Tibial artery (tissue), 4 donors: ENCODE measurements at regions not wholly inside any gene's neighbourhood (a gene's known extent, or its start where the extent isn't known, plus 50 kb on each side); places are given as distances from the start of the nearest gene placed in this dataset.

ENCODE experiments used
- DNase-seq, 2 donors: peaks; one replicate each; pipeline ENCODE4 v3.0.0-alpha.2; 2019
- H3K27ac ChIP-seq, 2 donors: fragments of 200-600 bp; sonication (generic) in 1 of 2; 1 replicate in 1 of 2; 2 replicates in 1 of 2; pipeline ENCODE4 v1.5.1; 2018 to 2019; ENCODE audit warnings: mild to moderate bottlenecking in 1 of 2
- H3K27me3 ChIP-seq, 2 donors: fragments of 200-600 bp; sonication (generic) in 1 of 2; one replicate each; pipeline versions ENCODE4 v1.5.1 to v1.6.0; 2016 to 2019
- H3K36me3 ChIP-seq, 3 donors: fragments of 200-600 bp; sonication (generic) in 2 of 3; one replicate each; pipeline ENCODE4 v1.5.1; 2016 to 2019; ENCODE audit warnings: mild to moderate bottlenecking in 2 of 3
- H3K4me1 ChIP-seq, 4 donors: fragments of 200-600 bp; sonication (generic) in 2 of 4; 1 replicate in 3 of 4; 2 replicates in 1 of 4; pipeline ENCODE4 v1.5.1; 2016 to 2019
- H3K4me3 ChIP-seq, 2 donors: fragments of 200-600 bp; sonication (generic) in 1 of 2; 1 replicate in 1 of 2; 2 replicates in 1 of 2; pipeline ENCODE4 v1.5.1; 2018 to 2019; ENCODE audit warnings: mild to moderate bottlenecking in 2 of 2
- H3K9me3 ChIP-seq, 3 donors: fragments of 200-600 bp; sonication (generic) in 1 of 3; one replicate each; pipeline ENCODE4 v1.5.1; 2016 to 2019
- intact Hi-C: fragments of 100-400 bp; cut with DNase I; formaldehyde crosslinking; loops from one replicate; pipeline ENCODE4 v1.15.0; 2023; ENCODE audit warnings: low total_unique reads
- TF ChIP-seq, protein P1 (sequence below), 2 experiments: fragments of 200-600 bp in 1 of 2; fragments of 450-650 bp in 1 of 2; IDR thresholded peaks; one replicate each; pipeline ENCODE4 v1.5.1; 2017 to 2019; ENCODE audit warnings: antibody characterized with exemption in 2 of 2, mild to moderate bottlenecking in 1 of 2, moderate library complexity in 1 of 2

DNA sequence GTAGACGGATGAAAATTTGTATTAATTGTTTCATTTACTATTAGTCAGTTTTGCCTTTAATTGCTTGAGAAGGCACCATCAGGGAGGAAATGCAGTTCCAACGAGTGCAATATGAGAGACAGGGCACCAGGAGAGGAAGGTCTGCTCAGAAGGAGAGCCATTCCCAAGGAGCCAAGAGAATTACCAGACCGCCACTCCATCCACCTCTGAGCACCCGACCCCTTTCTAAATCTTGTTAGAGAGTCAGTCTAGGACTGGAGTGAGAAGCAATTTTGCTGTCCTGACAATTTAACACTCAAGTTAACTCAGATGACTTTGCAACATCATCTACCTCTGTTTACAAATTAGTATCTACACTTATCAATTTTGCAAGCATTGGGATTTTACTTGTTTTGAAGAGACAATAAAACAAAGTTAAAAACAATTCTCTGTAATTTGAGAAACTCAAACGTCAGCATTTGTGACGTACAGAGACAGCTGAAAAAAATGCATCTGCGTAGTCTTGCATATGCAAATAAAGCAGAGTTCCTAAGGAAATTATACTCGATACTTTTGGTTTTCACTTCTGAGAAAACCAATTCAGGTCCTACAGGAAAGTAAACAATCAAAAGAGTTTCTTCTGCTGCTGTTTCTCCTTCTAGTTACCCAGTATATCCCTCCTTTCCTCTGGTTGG is 1704.7 kb upstream of the TENM3 start:
- Histone ChIP-seq H3K4me3 (no peak overlapping the region), H3K36me3 (no peaks in the 10 kb centered on the region), H3K27me3 (no peaks in the 10 kb centered on the region), H3K4me1 (no peaks in the 10 kb centered on the region), H3K9me3 (no peaks in the 10 kb centered on the region), H3K27ac (no peak overlapping the region)
- TF ChIP-seq, protein P1, sequence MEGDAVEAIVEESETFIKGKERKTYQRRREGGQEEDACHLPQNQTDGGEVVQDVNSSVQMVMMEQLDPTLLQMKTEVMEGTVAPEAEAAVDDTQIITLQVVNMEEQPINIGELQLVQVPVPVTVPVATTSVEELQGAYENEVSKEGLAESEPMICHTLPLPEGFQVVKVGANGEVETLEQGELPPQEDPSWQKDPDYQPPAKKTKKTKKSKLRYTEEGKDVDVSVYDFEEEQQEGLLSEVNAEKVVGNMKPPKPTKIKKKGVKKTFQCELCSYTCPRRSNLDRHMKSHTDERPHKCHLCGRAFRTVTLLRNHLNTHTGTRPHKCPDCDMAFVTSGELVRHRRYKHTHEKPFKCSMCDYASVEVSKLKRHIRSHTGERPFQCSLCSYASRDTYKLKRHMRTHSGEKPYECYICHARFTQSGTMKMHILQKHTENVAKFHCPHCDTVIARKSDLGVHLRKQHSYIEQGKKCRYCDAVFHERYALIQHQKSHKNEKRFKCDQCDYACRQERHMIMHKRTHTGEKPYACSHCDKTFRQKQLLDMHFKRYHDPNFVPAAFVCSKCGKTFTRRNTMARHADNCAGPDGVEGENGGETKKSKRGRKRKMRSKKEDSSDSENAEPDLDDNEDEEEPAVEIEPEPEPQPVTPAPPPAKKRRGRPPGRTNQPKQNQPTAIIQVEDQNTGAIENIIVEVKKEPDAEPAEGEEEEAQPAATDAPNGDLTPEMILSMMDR (IDR thresholded peaks at IDR 0.05): no peak
- no peak for DNase-seq
- intact Hi-C loops: no loop called here

DNA sequence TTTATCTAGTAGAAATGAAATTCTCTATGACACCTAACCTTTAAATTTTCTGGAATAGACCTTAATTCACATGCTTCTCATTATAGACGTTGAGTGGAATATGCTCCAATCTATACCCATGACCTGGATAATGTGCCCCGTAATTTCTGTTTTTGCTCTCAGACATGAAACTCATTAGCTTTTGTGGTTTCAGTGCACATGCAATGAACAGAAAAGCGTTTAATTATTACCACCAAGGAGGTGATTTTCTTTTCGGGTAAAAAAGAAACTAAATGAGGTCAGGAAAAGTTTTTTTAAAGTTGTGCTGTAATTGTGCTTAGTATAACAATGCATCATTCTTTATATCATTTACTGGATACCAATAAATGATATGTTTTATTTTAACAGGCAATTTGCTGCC is 1703.9 kb upstream of the TENM3 start:
- Histone ChIP-seq H3K4me3 (no peak overlapping the region), H3K36me3 (no peaks in the 10 kb centered on the region), H3K27me3 (no peaks in the 10 kb centered on the region), H3K4me1 (no peaks in the 10 kb centered on the region), H3K9me3 (no peaks in the 10 kb centered on the region), H3K27ac (no peak overlapping the region)
- TF ChIP-seq, protein P1 (IDR thresholded peaks at IDR 0.05): no peak
- no peak for DNase-seq
- intact Hi-C loops: no loop called here

DNA sequence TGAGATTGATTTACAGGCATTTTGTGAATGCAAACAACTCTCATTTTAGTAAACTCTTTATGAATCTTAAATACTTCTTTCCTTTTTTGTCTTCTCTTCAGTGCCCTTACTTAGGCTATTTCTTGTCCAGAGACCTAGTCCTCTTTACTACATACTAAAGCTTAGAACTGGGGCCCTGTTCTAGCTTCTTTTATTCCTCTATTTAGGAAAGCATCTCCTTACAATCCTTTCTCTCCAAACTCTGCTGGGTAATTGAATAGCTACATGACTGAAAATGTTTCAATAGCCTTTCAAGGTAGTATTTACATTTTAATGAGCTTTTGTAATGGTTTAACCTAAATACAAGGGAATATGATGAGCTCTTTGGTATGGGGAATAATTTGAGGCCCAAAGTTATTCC is 1701.5 kb upstream of the TENM3 start:
- no peak overlapping the region for H3K4me3 ChIP-seq
- no peaks in the 10 kb centered on the region for H3K27me3 ChIP-seq
- H3K36me3 ChIP-seq: no peaks in the 10 kb centered on the region
- intact Hi-C loops: no loop called here
- TF ChIP-seq, protein P1 (IDR thresholded peaks at IDR 0.05): no peak
- H3K9me3 ChIP-seq: no peaks in the 10 kb centered on the region
- no peaks in the 10 kb centered on the region for H3K4me1 ChIP-seq
- no peak for DNase-seq
- H3K27ac ChIP-seq: no peak overlapping the region

DNA sequence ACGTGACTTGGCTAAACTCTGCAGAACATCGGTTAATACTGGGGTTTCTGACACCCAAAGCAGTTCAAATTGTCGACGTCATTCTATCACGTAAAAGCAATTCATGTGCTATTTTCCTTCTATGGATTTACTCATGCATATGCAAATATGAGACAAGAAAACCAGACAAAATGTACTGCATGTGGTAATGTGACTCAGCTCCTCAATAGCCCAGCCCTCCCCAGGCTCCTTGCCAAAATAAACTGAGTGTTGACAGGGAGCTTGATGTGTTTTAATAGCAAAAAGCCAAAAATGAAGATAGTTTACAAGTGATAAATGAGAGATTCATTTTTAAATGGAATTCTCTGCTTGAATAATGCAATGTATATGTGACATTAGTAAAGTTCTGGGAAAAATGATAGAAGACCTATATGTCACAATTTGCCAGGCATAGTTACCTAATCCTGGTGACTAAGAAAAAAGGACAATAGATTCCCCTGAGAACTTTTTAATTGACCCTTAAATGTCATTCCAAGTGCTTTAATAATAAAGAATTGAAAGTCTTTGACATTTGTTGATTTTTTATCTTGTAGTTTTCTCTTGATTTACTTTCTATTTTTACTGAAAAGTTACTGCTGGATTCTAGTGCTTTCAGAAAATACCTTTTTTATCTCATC is 1700.6 kb upstream of the TENM3 start:
- Histone ChIP-seq H3K27ac (no peak overlapping the region), H3K4me3 (no peak overlapping the region), H3K27me3 (no peaks in the 10 kb centered on the region), H3K4me1 (no peaks in the 10 kb centered on the region), H3K36me3 (no peaks in the 10 kb centered on the region), H3K9me3 (no peaks in the 10 kb centered on the region)
- no peak for DNase-seq
- TF ChIP-seq, protein P1 (IDR thresholded peaks at IDR 0.05): no peak
- intact Hi-C loops: no loop called here

DNA sequence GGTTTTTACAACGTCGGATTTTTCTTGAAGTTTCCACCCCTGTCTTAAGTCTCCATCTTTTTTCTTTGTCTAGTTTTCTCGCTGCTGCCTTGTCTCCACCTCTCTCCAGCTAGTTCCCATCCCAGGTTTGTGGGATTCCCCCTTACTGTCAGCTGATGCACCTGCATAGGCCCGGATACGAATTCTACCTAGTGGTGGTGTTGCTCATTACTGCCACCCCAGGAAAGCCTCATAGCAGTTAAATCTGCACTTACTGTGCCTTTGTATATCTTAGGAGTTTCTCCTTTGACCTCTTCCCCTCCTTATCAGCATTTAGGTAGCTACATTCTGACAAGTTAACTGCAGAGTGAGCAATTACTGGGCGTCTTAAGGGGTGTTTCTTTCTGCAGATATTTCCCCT is 1693.1 kb upstream of the TENM3 start:
- H3K9me3 ChIP-seq: no peaks in the 10 kb centered on the region
- no peak overlapping the region for H3K4me3 ChIP-seq
- no peaks in the 10 kb centered on the region for H3K4me1 ChIP-seq
- H3K36me3 ChIP-seq: no peaks in the 10 kb centered on the region
- intact Hi-C loops: no loop called here
- DNase-seq: no peak
- H3K27ac ChIP-seq: no peak overlapping the region
- no peaks in the 10 kb centered on the region for H3K27me3 ChIP-seq
- TF ChIP-seq, protein P1 (IDR thresholded peaks at IDR 0.05): no peak
